Uterus (tissue), 3 donors: ENCODE measurements at regions not wholly inside any gene's neighbourhood (a gene's known extent, or its start where the extent isn't known, plus 50 kb on each side); places are given as distances from the start of the nearest gene placed in this dataset.

ENCODE experiments used
- DNase-seq, 2 donors: peaks; one replicate each; pipeline ENCODE4 v3.0.0-alpha.2; 2019 to 2020
- H3K27ac ChIP-seq, 2 donors: fragments of 200-600 bp; sonication (generic); 1 replicate in 1 of 2; 2 replicates in 1 of 2; pipeline ENCODE4 v1.5.1; 2016 to 2018
- H3K27me3 ChIP-seq, 2 donors: fragments of 200-600 bp; sonication (generic); one replicate each; pipeline ENCODE4 v1.5.1; 2018 to 2019; ENCODE audit warnings: control low read depth in 1 of 2
- H3K36me3 ChIP-seq, 2 donors: fragments of 200-600 bp; sonication (generic); one replicate each; pipeline ENCODE4 v1.5.1; 2019; ENCODE audit warnings: control low read depth in 1 of 2
- H3K4me1 ChIP-seq, 2 donors: fragments of 200-600 bp; sonication (generic); one replicate each; pipeline ENCODE4 v1.5.1; 2018 to 2019; ENCODE audit warnings: control low read depth in 1 of 2
- H3K4me3 ChIP-seq, 2 donors: fragments of 200-600 bp; sonication (generic); 1 replicate in 1 of 2; 2 replicates in 1 of 2; pipeline ENCODE4 v1.5.1; 2018 to 2019; ENCODE audit warnings: mild to moderate bottlenecking in 1 of 2
- H3K9me3 ChIP-seq, 2 donors: fragments of 200-600 bp; sonication (generic); one replicate each; pipeline ENCODE4 v1.5.1; 2019; ENCODE audit warnings: control low read depth in 1 of 2
- POLR2A ChIP-seq, 2 donors: fragments of 450-650 bp; IDR thresholded peaks; one replicate each; pipeline ENCODE4 v1.6.1; 2016; ENCODE audit warnings: antibody characterized with exemption in 2 of 2, mild to moderate bottlenecking in 1 of 2, moderate library complexity in 1 of 2
- intact Hi-C: fragments of 100-400 bp; cut with DNase I; formaldehyde crosslinking; loops from one replicate; pipeline ENCODE4 v1.15.1; 2023; ENCODE audit warnings: low total_unique reads
- TF ChIP-seq, protein P1 (sequence below), 4 experiments: fragments of 200-600 bp in 2 of 4; fragments of 450-650 bp in 2 of 4; sonication (generic) in 2 of 4; IDR thresholded peaks; one replicate each; pipeline ENCODE4 v1.5.1; 2016 to 2019; ENCODE audit warnings: antibody characterized with exemption in 4 of 4, mild to moderate bottlenecking in 2 of 4, moderate library complexity in 1 of 4
- donor health status: DM: yes; HTN: yes; CAD: no.

DNA sequence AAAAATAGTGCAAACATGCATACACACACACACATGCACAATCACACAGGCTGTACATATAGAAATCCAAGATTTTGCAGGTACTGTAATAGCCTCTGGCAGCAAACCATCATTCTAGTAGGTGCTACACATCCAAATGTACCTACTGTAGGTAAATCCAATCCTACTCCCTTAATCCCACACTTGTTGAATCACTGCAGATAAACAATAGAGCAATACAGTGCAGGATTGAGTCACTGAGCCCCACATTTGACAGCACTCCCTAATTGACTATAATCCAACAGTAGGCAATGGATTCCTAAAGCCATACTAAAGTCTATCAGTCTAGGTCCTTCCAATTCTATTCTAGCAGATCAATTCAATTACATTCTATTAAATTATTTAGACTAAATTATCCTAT lies 1640.5 kb upstream of the CDH9 start:
- Histone ChIP-seq H3K27me3 (no peaks in the 10 kb centered on the region), H3K4me1 (no peaks in the 10 kb centered on the region), H3K27ac (no peak overlapping the region), H3K4me3 (no peak overlapping the region), H3K36me3 (no peaks in the 10 kb centered on the region), H3K9me3 (no peaks in the 10 kb centered on the region)
- TF ChIP-seq, protein P1, sequence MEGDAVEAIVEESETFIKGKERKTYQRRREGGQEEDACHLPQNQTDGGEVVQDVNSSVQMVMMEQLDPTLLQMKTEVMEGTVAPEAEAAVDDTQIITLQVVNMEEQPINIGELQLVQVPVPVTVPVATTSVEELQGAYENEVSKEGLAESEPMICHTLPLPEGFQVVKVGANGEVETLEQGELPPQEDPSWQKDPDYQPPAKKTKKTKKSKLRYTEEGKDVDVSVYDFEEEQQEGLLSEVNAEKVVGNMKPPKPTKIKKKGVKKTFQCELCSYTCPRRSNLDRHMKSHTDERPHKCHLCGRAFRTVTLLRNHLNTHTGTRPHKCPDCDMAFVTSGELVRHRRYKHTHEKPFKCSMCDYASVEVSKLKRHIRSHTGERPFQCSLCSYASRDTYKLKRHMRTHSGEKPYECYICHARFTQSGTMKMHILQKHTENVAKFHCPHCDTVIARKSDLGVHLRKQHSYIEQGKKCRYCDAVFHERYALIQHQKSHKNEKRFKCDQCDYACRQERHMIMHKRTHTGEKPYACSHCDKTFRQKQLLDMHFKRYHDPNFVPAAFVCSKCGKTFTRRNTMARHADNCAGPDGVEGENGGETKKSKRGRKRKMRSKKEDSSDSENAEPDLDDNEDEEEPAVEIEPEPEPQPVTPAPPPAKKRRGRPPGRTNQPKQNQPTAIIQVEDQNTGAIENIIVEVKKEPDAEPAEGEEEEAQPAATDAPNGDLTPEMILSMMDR (IDR thresholded peaks at IDR 0.05) = no peak
- no peak for TF ChIP-seq POLR2A (IDR thresholded peaks at IDR 0.05)
- intact Hi-C loops = no loop called here
- DNase-seq = no peak

DNA sequence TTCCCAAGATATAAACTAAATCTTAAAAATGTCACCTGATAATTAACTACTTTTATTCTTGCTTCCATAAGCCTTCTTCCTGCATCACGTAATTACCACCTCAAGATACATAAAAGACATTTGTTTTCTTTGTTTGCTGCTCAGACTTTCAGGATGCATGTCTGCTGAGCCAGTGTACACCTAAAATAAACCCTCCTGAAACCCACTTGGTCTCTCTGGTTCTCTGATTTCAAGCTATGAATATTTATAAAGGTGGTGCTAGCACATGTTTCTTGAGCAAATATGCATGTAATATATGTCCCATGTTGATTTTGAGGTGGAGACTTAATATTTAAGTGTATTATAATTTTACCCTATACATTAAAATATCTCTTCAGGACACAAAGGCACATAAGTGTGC lies 1627.7 kb upstream of the CDH9 start:
- no peak for DNase-seq
- no peaks in the 10 kb centered on the region for H3K9me3 ChIP-seq
- no peaks in the 10 kb centered on the region for H3K36me3 ChIP-seq
- TF ChIP-seq, protein P1 (IDR thresholded peaks at IDR 0.05) = no peak
- no peak for TF ChIP-seq POLR2A (IDR thresholded peaks at IDR 0.05)
- H3K27ac ChIP-seq = no peak overlapping the region
- H3K4me3 ChIP-seq = no peak overlapping the region
- H3K4me1 ChIP-seq = no peaks in the 10 kb centered on the region
- intact Hi-C loops = no loop called here
- no peaks in the 10 kb centered on the region for H3K27me3 ChIP-seq

DNA sequence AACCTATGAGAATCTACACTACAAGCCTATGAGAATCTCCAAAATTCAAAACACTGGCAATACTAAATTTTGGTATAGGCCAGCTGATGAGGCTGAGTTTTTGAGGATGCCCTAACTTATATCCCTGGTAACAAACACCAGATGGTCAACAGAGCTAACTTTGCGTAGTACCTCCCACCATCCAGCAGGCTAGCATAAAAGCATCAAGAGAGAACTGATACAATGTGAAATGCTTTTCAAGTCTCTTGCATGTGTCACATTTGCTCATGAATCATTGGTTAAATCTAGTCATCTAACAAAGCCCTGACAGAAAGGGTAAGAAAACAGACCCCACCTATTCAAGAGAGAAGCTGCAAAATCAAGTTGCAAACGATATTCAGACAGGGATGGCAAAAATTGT lies 1609.7 kb upstream of the CDH9 start:
- Histone ChIP-seq H3K36me3 (no peaks in the 10 kb centered on the region), H3K4me3 (no peak overlapping the region), H3K4me1 (no peaks in the 10 kb centered on the region), H3K27ac (no peak overlapping the region), H3K27me3 (no peaks in the 10 kb centered on the region), H3K9me3 (no peaks in the 10 kb centered on the region)
- intact Hi-C loops = no loop called here
- DNase-seq = no peak
- no peak for TF ChIP-seq POLR2A (IDR thresholded peaks at IDR 0.05)
- TF ChIP-seq, protein P1 (IDR thresholded peaks at IDR 0.05) = no peak

DNA sequence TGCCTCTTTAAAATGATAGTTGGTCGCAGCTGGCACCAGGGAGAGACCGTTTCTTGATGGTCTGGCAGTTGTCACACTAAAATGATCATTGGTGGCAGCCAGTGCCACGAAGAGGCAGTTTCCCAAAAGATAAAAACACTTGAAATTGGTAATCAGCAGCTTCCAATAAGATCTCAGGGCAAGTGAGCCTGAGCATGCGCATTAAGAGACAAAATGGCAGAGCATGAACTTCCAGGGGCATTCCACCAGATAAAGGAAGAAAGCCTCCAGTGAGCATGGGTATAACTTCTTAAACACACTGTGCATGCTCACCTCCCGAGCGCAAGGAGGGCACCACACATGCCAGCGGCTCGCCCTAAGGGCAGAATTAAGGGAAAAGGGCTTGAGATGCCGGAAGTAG lies 1594.2 kb upstream of the CDH9 start:
- Histone ChIP-seq H3K4me1 (no peaks in the 10 kb centered on the region), H3K9me3 (no peaks in the 10 kb centered on the region), H3K27ac (no peak overlapping the region), H3K36me3 (no peaks in the 10 kb centered on the region), H3K4me3 (no peak overlapping the region), H3K27me3 (no peaks in the 10 kb centered on the region)
- intact Hi-C loops = no loop called here
- DNase-seq = no peak
- TF ChIP-seq POLR2A (IDR thresholded peaks at IDR 0.05) = no peak
- TF ChIP-seq, protein P1 (IDR thresholded peaks at IDR 0.05) = no peak

DNA sequence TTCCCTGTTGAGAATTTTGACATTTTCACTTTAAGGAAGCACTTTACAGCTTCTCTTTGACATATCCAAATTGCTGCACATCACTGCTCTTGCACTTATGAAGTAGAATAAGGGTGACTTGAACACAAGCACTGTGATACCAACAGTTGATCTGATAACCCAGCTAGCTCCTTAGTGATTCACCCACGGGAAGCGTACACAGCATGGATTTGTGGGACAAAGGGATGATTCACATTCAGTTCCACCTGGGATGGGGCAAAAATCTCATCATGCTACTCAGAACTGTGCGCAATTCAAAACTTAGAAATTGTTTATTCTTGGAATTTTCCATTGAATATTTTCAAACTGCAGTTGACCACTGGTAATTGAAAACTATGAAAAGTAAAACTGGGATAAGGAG lies 1565.5 kb upstream of the CDH9 start:
- no peaks in the 10 kb centered on the region for H3K4me1 ChIP-seq
- no peak overlapping the region for H3K4me3 ChIP-seq
- no peaks in the 10 kb centered on the region for H3K27me3 ChIP-seq
- no peaks in the 10 kb centered on the region for H3K36me3 ChIP-seq
- no peak for DNase-seq
- intact Hi-C loops = no loop called here
- no peaks in the 10 kb centered on the region for H3K9me3 ChIP-seq
- no peak for TF ChIP-seq POLR2A (IDR thresholded peaks at IDR 0.05)
- TF ChIP-seq, protein P1 (IDR thresholded peaks at IDR 0.05) = no peak
- no peak overlapping the region for H3K27ac ChIP-seq
